ENCODE measurements at regions not wholly inside any gene's neighbourhood (a gene's known extent, or its start where the extent isn't known, plus 50 kb on each side); places are given as distances from the start of the nearest gene placed in this dataset.

- TF ChIP-seq CTCF (IDR thresholded peaks at IDR 0.05; ENCODE audit: borderline replicate concordance, extremely low read depth, insufficient read depth) = no peak
- no peak overlapping the region for H3K9ac ChIP-seq (ENCODE audit: low read length in 3 of 3)
- H3K4me3 ChIP-seq (ENCODE audit: low read length in 3 of 3) = no peak overlapping the region
- intact Hi-C loops (cut with DNase I) = no loop called here
- no peak overlapping the region for H3K27ac ChIP-seq (ENCODE audit: low read depth in 2 of 2, low read length in 2 of 2)
- H3K9me3 ChIP-seq (ENCODE audit: control insufficient read depth in 2 of 3, insufficient read depth in 1 of 3, low read length in 3 of 3) = no peaks in the 10 kb centered on the region
- H3K36me3 ChIP-seq (ENCODE audit: control insufficient read depth in 2 of 3, insufficient read depth in 3 of 3, low read length in 3 of 3) = no peaks in the 10 kb centered on the region
- H3K4me1 ChIP-seq (ENCODE audit: control insufficient read depth in 2 of 3, insufficient read depth in 2 of 3, low read depth in 1 of 3, low read length in 3 of 3) = no peaks in the 10 kb centered on the region
- FAIRE-seq (no peak), DNase-seq (peak in 1 of 5 donors; percentile 8)
- no peaks in the 10 kb centered on the region for H3K27me3 ChIP-seq (ENCODE audit: control insufficient read depth, insufficient read depth, low read length)
These were observed 89.7 kb upstream of the GBE1 start for GRCh38 chr3:81851176-81851575.

- DNase-seq (no peak), FAIRE-seq (no peak)
- intact Hi-C loops (cut with DNase I) = no loop called here
- no peaks in the 10 kb centered on the region for H3K4me1 ChIP-seq (ENCODE audit: control insufficient read depth in 2 of 3, insufficient read depth in 2 of 3, low read depth in 1 of 3, low read length in 3 of 3)
- no peaks in the 10 kb centered on the region for H3K27me3 ChIP-seq (ENCODE audit: control insufficient read depth, insufficient read depth, low read length)
- no peaks in the 10 kb centered on the region for H3K9me3 ChIP-seq (ENCODE audit: control insufficient read depth in 2 of 3, insufficient read depth in 1 of 3, low read length in 3 of 3)
- TF ChIP-seq CTCF (IDR thresholded peaks at IDR 0.05; ENCODE audit: borderline replicate concordance, extremely low read depth, insufficient read depth) = no peak
- H3K36me3 ChIP-seq (ENCODE audit: control insufficient read depth in 2 of 3, insufficient read depth in 3 of 3, low read length in 3 of 3) = no peaks in the 10 kb centered on the region
- H3K27ac ChIP-seq (ENCODE audit: low read depth in 2 of 2, low read length in 2 of 2) = no peak overlapping the region
- H3K4me3 ChIP-seq (ENCODE audit: low read length in 3 of 3) = no peak overlapping the region
- no peak overlapping the region for H3K9ac ChIP-seq (ENCODE audit: low read length in 3 of 3)
These were observed 85.5 kb upstream of the GBE1 start for GRCh38 chr3:81846988-81847387.

DNA sequence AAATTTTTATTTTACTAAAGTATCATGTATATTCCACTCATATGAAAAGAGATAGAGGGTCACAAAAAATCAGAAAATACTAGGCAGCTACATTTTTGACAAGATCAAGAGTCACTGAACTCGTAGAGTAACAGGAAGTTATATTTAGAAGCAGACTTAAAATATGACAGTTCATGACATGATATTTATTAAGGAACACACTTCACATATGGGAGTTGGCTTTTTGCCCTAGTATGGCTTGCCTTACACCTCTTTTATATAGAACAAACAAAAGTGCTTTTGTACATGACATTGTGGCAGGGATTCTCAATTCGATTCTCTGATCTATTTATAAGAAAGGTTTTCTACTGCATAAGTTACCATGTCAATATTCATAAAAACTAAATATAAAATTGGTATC is 80.1 kb upstream of the GBE1 start:
- Histone ChIP-seq H3K36me3 (ENCODE audit: control insufficient read depth in 2 of 3, insufficient read depth in 3 of 3, low read length in 3 of 3) (no peaks in the 10 kb centered on the region), H3K4me3 (ENCODE audit: low read length in 3 of 3) (no peak overlapping the region), H3K9me3 (ENCODE audit: control insufficient read depth in 2 of 3, insufficient read depth in 1 of 3, low read length in 3 of 3) (no peaks in the 10 kb centered on the region), H3K4me1 (ENCODE audit: control insufficient read depth in 2 of 3, insufficient read depth in 2 of 3, low read depth in 1 of 3, low read length in 3 of 3) (no peaks in the 10 kb centered on the region), H3K27ac (ENCODE audit: low read depth in 2 of 2, low read length in 2 of 2) (no peak overlapping the region), H3K9ac (ENCODE audit: low read length in 3 of 3) (no peak overlapping the region), H3K27me3 (ENCODE audit: control insufficient read depth, insufficient read depth, low read length) (no peaks in the 10 kb centered on the region)
- DNase-seq (no peak), FAIRE-seq (no peak)
- TF ChIP-seq CTCF (IDR thresholded peaks at IDR 0.05; ENCODE audit: borderline replicate concordance, extremely low read depth, insufficient read depth) = no peak
- intact Hi-C loops (cut with DNase I) = no loop called here

DNA sequence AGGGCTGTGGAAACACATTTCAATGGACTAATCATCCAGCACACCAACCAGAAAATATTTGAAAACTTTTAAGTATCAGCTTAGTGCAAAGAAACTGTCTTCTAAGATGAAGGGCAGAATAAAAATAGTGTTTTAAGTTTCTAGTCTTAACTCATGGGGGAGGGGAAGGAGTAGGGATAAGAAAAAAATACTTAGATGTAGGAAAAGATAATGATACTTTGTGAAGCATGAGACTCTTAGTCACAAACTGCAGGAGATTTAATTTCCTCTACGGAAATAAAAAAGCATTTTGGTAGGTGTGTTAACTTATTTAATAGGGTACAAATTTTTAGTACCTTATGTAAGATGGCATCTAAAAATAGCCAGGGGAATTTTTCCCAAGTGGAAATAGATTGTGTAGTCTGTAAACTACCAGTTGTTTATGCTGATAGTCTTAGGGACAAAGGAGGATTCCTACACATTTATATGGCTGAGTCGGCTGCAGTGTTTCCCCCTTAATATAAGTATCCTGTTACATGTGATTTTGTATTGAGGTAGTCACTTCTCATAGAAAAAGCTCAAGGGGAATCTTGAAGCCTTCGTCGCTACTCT is 78.2 kb upstream of the GBE1 start:
- no peak for FAIRE-seq
- peak in 2 of 5 donors; percentile 31 to 49 for DNase-seq
- H3K36me3 ChIP-seq (ENCODE audit: control insufficient read depth in 2 of 3, insufficient read depth in 3 of 3, low read length in 3 of 3) = no peaks in the 10 kb centered on the region
- H3K9ac ChIP-seq (ENCODE audit: low read length in 3 of 3) = no peak overlapping the region
- H3K9me3 ChIP-seq (ENCODE audit: control insufficient read depth in 2 of 3, insufficient read depth in 1 of 3, low read length in 3 of 3) = no peaks in the 10 kb centered on the region
- H3K4me1 ChIP-seq (ENCODE audit: control insufficient read depth in 2 of 3, insufficient read depth in 2 of 3, low read depth in 1 of 3, low read length in 3 of 3) = no peaks in the 10 kb centered on the region
- H3K27me3 ChIP-seq (ENCODE audit: control insufficient read depth, insufficient read depth, low read length) = no peaks in the 10 kb centered on the region
- no peak for TF ChIP-seq CTCF (IDR thresholded peaks at IDR 0.05; ENCODE audit: borderline replicate concordance, extremely low read depth, insufficient read depth)
- no peak overlapping the region for H3K27ac ChIP-seq (ENCODE audit: low read depth in 2 of 2, low read length in 2 of 2)
- H3K4me3 ChIP-seq (ENCODE audit: low read length in 3 of 3) = no peak overlapping the region
- intact Hi-C loops (cut with DNase I) = no loop called here
